GM21619 (cell line): ENCODE measurements at regions not wholly inside any gene's neighbourhood (a gene's known extent, or its start where the extent isn't known, plus 50 kb on each side); places are given as distances from the start of the nearest gene placed in this dataset.

Experiments used
- ATAC-seq: cut with Tn5 transposase; IDR thresholded peaks from one replicate; pipeline ENCODE4 v1.9.1; 2021; ENCODE audit not compliant: unreplicated experiment

GRCh38 chr2:22634167-22634566 lies 750.8 kb upstream of the KLHL29 start:
- ATAC-seq, result no peak

- no peak for ATAC-seq
Observed at GRCh38 chr2:22656426-22656825, 728.6 kb upstream of the KLHL29 start.

- no peak for ATAC-seq
Observed at GRCh38 chr2:22673529-22673928, 711.5 kb upstream of the KLHL29 start.

- no peak for ATAC-seq
Observed at GRCh38 chr2:22683914-22684313, 701.1 kb upstream of the KLHL29 start.

GRCh38 chr2:22690096-22690495 lies 694.9 kb upstream of the KLHL29 start:
- no peak for ATAC-seq

- no peak for ATAC-seq
Observed at GRCh38 chr2:22691666-22692065, 693.3 kb upstream of the KLHL29 start.

GRCh38 chr2:22692746-22693145 lies 692.2 kb upstream of the KLHL29 start:
- ATAC-seq, result no peak

- ATAC-seq, result no peak
Observed at GRCh38 chr2:22694300-22694699, 690.7 kb upstream of the KLHL29 start.

GRCh38 chr2:22694856-22695255 lies 690.1 kb upstream of the KLHL29 start:
- ATAC-seq, result no peak

- ATAC-seq, result no peak
Observed at GRCh38 chr2:22697054-22697788, 687.8 kb upstream of the KLHL29 start.

- no peak for ATAC-seq
Observed at GRCh38 chr2:22701561-22702160, 683.3 kb upstream of the KLHL29 start.

GRCh38 chr2:22703286-22703920 lies 681.6 kb upstream of the KLHL29 start:
- ATAC-seq, result no peak

GRCh38 chr2:22719396-22719795 lies 665.6 kb upstream of the KLHL29 start:
- no peak for ATAC-seq

- ATAC-seq, result no peak
Observed at GRCh38 chr2:22729466-22729865, 655.5 kb upstream of the KLHL29 start.

GRCh38 chr2:22734373-22735045 lies 650.5 kb upstream of the KLHL29 start:
- no peak for ATAC-seq

- no peak for ATAC-seq
Observed at GRCh38 chr2:22737144-22737543, 647.8 kb upstream of the KLHL29 start.

GRCh38 chr2:22741216-22741615 lies 643.8 kb upstream of the KLHL29 start:
- no peak for ATAC-seq

- peak; percentile 59 for ATAC-seq
Observed at GRCh38 chr2:22748909-22749308, 636.1 kb upstream of the KLHL29 start.

- no peak for ATAC-seq
Observed at GRCh38 chr2:22753476-22753875, 631.5 kb upstream of the KLHL29 start.

GRCh38 chr2:22756276-22757043 lies 628.5 kb upstream of the KLHL29 start:
- no peak for ATAC-seq

GRCh38 chr2:22769497-22769896 lies 615.5 kb upstream of the KLHL29 start:
- no peak for ATAC-seq
